Loucy (cell line): ENCODE measurements at regions not wholly inside any gene's neighbourhood (a gene's known extent, or its start where the extent isn't known, plus 50 kb on each side); places are given as distances from the start of the nearest gene placed in this dataset.

Source experiments
- EZH2phosphoT487 ChIP-seq: fragments of 200-600 bp; IDR thresholded peaks from 2 replicates; pipeline ENCODE4 v1.6.1; 2018; ENCODE audit warnings: antibody characterized with exemption, mild to moderate bottlenecking, moderate library complexity, borderline replicate concordance
- TF ChIP-seq, protein P1 (sequence below): fragments of 200-600 bp; sonication (generic); conservative IDR thresholded peaks from 2 replicates; pipeline ENCODE4 v1.5.1; 2014; ENCODE audit warnings: mild to moderate bottlenecking, antibody characterized with exemption, low read length

GRCh38 chr22:19577422-19577966 lies 53.3 kb upstream of the CLDN5 start:
- TF ChIP-seq, protein P1, sequence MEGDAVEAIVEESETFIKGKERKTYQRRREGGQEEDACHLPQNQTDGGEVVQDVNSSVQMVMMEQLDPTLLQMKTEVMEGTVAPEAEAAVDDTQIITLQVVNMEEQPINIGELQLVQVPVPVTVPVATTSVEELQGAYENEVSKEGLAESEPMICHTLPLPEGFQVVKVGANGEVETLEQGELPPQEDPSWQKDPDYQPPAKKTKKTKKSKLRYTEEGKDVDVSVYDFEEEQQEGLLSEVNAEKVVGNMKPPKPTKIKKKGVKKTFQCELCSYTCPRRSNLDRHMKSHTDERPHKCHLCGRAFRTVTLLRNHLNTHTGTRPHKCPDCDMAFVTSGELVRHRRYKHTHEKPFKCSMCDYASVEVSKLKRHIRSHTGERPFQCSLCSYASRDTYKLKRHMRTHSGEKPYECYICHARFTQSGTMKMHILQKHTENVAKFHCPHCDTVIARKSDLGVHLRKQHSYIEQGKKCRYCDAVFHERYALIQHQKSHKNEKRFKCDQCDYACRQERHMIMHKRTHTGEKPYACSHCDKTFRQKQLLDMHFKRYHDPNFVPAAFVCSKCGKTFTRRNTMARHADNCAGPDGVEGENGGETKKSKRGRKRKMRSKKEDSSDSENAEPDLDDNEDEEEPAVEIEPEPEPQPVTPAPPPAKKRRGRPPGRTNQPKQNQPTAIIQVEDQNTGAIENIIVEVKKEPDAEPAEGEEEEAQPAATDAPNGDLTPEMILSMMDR, result no peak
- TF ChIP-seq EZH2phosphoT487, result no peak
